ENCODE measurements at regions not wholly inside any gene's neighbourhood (a gene's known extent, or its start where the extent isn't known, plus 50 kb on each side); places are given as distances from the start of the nearest gene placed in this dataset.
"Not testable (repeated sequence)": the region's sequence is repeated elsewhere in the genome, so short reads cannot be mapped to it uniquely, and the experiment has no call there.

- DNase-seq: no peak
Observed at GRCh38 chr18:10319914-10320600, 134.4 kb upstream of the APCDD1 start.

GRCh38 chr18:10320791-10321190 is 133.6 kb upstream of the APCDD1 start:
- DNase-seq: no peak

GRCh38 chr18:10321576-10321975 is 132.9 kb upstream of the APCDD1 start:
- DNase-seq: no peak

- DNase-seq: no peak
Observed at GRCh38 chr18:10322004-10322403, 132.4 kb upstream of the APCDD1 start.

GRCh38 chr18:10322435-10322834 is 132.0 kb upstream of the APCDD1 start:
- DNase-seq: no peak

GRCh38 chr18:10329101-10329500 is 125.3 kb upstream of the APCDD1 start:
- no peak for DNase-seq

GRCh38 chr18:10330428-10330827 is 124.0 kb upstream of the APCDD1 start:
- DNase-seq: no peak

GRCh38 chr18:10332452-10332851 is 122.0 kb upstream of the APCDD1 start:
- no peak for DNase-seq

GRCh38 chr18:10336749-10337350 is 117.6 kb upstream of the APCDD1 start:
- no peak for DNase-seq

- no peak for DNase-seq
Observed at GRCh38 chr18:10340821-10341220, 113.6 kb upstream of the APCDD1 start.

- no peak for DNase-seq
Observed at GRCh38 chr18:10343778-10344177, 110.7 kb upstream of the APCDD1 start.

- no peak for DNase-seq
Observed at GRCh38 chr18:10346749-10347415, 107.6 kb upstream of the APCDD1 start.

- DNase-seq: no peak
Observed at GRCh38 chr18:10349561-10349960, 104.9 kb upstream of the APCDD1 start.

GRCh38 chr18:10350661-10351060 is 103.8 kb upstream of the APCDD1 start:
- no peak for DNase-seq

- no peak for DNase-seq
Observed at GRCh38 chr18:10351219-10351818, 103.1 kb upstream of the APCDD1 start.

GRCh38 chr18:10351858-10352257 is 102.6 kb upstream of the APCDD1 start:
- DNase-seq: no peak

- DNase-seq: no peak
Observed at GRCh38 chr18:10352671-10353070, 101.8 kb upstream of the APCDD1 start.

GRCh38 chr18:10353791-10354190 is 100.6 kb upstream of the APCDD1 start:
- no peak for DNase-seq

GRCh38 chr18:10354241-10354811 is 100.1 kb upstream of the APCDD1 start:
- DNase-seq: no peak

GRCh38 chr18:10354890-10355289 is 99.5 kb upstream of the APCDD1 start:
- no peak for DNase-seq

GRCh38 chr18:10356999-10357398 is 97.4 kb upstream of the APCDD1 start:
- not testable (repeated sequence) for DNase-seq

GRCh38 chr18:10361660-10362059 is 92.8 kb upstream of the APCDD1 start:
- no peak for DNase-seq

- DNase-seq: no peak
Observed at GRCh38 chr18:10365021-10365500, 89.4 kb upstream of the APCDD1 start.

Measured in NCI-H2107 (cell line).